A673 (cell line): ENCODE measurements at regions not wholly inside any gene's neighbourhood (a gene's known extent, or its start where the extent isn't known, plus 50 kb on each side); places are given as distances from the start of the nearest gene placed in this dataset.
"Not testable (repeated sequence)": the region's sequence is repeated elsewhere in the genome, so short reads cannot be mapped to it uniquely, and the experiment has no call there.

ENCODE experiments used
- BruUV-seq: library from RNA; stranded (reverse); fragments of 400-500 nt; replicated peaks from 2 replicates; lab custom pipeline; 2021; lab: Mats Ljungman, UMichigan
- CTCF ChIA-PET: fragments of 300-600 bp; sonication (Branson Sonifier 250); formaldehyde crosslinking; loops from one replicate; lab custom pipeline; 2022; ENCODE audit warnings: antibody characterized with exemption; lab: Charles Lee
- POLR2A ChIA-PET: fragments of 300-600 bp; sonication (Branson Sonifier 250); formaldehyde crosslinking; loops from one replicate; lab custom pipeline; 2022; ENCODE audit warnings: antibody characterized with exemption; ENCODE audit not compliant: low non-redundant PET; lab: Charles Lee
- DNase-seq: peaks from one replicate; pipeline ENCODE4 v3.0.0-alpha.2; 2015; ENCODE audit warnings: low spot score
- H3K27ac ChIP-seq: fragments of 200-600 bp; sonication (generic); 2 replicates; pipeline ENCODE4 v1.5.1; 2016; ENCODE audit warnings: mixed run types, low read depth, mild to moderate bottlenecking, mixed read lengths, antibody characterized with exemption, low read length; ENCODE audit not compliant: poor library complexity, severe bottlenecking
- H3K27me3 ChIP-seq: fragments of 200-600 bp; sonication (generic); replicated peaks from 2 replicates; pipeline ENCODE4 v1.6.1; 2017; ENCODE audit warnings: mixed run types, low read depth, mild to moderate bottlenecking, mixed read lengths, antibody characterized with exemption, low read length; ENCODE audit not compliant: insufficient read depth, poor library complexity
- H3K36me3 ChIP-seq: fragments of 200-600 bp; sonication (generic); 2 replicates; pipeline ENCODE4 v1.6.1; 2016; ENCODE audit warnings: mixed run types, mild to moderate bottlenecking, mixed read lengths, antibody characterized with exemption, low read length; ENCODE audit not compliant: insufficient read depth, poor library complexity, severe bottlenecking
- H3K4me1 ChIP-seq: fragments of 200-600 bp; sonication (generic); 2 replicates; pipeline ENCODE4 v1.6.1; 2017; ENCODE audit warnings: mixed run types, mild to moderate bottlenecking, mixed read lengths, antibody characterized with exemption, low read length; ENCODE audit not compliant: insufficient read depth, poor library complexity, severe bottlenecking
- H3K4me3 ChIP-seq: fragments of 200-600 bp; sonication (generic); 2 replicates; pipeline ENCODE4 v1.5.1; 2016; ENCODE audit warnings: low read depth, mixed run types, mild to moderate bottlenecking, mixed read lengths, low read length; ENCODE audit not compliant: poor library complexity, severe bottlenecking
- H3K9me3 ChIP-seq: fragments of 200-600 bp; sonication (generic); 2 replicates; pipeline ENCODE4 v1.6.1; 2016; ENCODE audit warnings: mixed run types, low read depth, mild to moderate bottlenecking, mixed read lengths, antibody characterized with exemption, low read length; ENCODE audit not compliant: poor library complexity, severe bottlenecking
- EZH2 ChIP-seq: fragments of 200-600 bp; sonication (generic); IDR thresholded peaks from 2 replicates; pipeline ENCODE4 v1.6.1; 2017; ENCODE audit warnings: borderline replicate concordance, low read depth, mild to moderate bottlenecking, mixed read lengths, antibody characterized with exemption, low read length; ENCODE audit not compliant: poor library complexity, severe bottlenecking
- intact Hi-C: fragments of 100-400 bp; cut with micrococcal nuclease; formaldehyde crosslinking; loops from one replicate; pipeline ENCODE4 v1.10.0; 2022; ENCODE audit not compliant: unreplicated experiment
- TF ChIP-seq, protein P1 (sequence below): fragments of 300-800, 200-600 bp; sonication (generic); conservative IDR thresholded peaks from 2 replicates; pipeline ENCODE4 v1.5.1; 2017; ENCODE audit warnings: low read depth, mild to moderate bottlenecking, antibody characterized with exemption, low read length, moderate library complexity, mixed read lengths

DNA sequence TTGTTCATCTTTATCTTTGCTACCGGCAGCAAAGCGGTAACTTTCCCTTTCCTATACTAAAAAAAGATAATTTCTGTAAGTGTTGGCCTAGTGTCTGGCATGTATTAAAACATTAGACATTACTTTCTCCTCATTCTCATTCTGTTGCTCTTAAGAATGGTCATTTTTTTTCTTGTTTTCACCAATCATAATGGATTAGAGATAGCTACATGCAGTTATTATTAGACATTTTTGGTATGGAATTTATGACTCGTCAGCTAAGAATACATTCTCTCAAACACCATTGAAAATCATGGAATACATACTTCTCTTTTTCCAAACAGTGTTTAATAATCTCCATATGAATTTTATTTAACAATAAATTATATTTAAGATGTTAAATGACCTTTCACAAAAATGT, 1154.6 kb downstream of the BRINP3 start:
- H3K36me3 ChIP-seq, result no peaks in the 10 kb centered on the region
- ChIA-PET POLR2A (no interaction called here), CTCF (no interaction called here)
- no peak for DNase-seq
- BruUV-seq, result no TSS peak
- no peaks in the 10 kb centered on the region for H3K9me3 ChIP-seq
- no peak overlapping the region for H3K4me3 ChIP-seq
- no peaks in the 10 kb centered on the region for H3K27me3 ChIP-seq
- H3K4me1 ChIP-seq, result no peaks in the 10 kb centered on the region
- no peak overlapping the region for H3K27ac ChIP-seq
- TF ChIP-seq, protein P1, sequence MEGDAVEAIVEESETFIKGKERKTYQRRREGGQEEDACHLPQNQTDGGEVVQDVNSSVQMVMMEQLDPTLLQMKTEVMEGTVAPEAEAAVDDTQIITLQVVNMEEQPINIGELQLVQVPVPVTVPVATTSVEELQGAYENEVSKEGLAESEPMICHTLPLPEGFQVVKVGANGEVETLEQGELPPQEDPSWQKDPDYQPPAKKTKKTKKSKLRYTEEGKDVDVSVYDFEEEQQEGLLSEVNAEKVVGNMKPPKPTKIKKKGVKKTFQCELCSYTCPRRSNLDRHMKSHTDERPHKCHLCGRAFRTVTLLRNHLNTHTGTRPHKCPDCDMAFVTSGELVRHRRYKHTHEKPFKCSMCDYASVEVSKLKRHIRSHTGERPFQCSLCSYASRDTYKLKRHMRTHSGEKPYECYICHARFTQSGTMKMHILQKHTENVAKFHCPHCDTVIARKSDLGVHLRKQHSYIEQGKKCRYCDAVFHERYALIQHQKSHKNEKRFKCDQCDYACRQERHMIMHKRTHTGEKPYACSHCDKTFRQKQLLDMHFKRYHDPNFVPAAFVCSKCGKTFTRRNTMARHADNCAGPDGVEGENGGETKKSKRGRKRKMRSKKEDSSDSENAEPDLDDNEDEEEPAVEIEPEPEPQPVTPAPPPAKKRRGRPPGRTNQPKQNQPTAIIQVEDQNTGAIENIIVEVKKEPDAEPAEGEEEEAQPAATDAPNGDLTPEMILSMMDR, result no peak
- no peak for TF ChIP-seq EZH2
- intact Hi-C loops, result no loop called here

DNA sequence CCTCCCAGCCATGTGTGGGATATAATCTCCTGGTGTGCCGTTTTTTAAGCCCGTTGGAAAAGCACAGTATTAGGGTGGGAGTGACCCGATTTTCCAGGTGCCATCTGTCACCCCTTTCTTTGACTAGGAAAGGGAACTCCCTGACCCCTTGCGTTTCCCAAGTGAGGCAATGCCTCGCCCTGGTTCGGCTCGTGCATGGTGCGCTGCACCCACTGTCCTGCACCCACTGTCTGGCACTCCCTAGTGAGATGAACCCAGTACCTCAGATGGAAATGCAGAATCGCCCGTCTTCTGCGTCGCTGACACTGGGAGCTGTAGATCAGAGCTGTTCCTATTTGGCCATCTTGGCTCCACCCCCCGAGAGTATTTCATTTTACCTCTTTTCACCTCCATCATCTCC, 1146.6 kb downstream of the BRINP3 start:
- DNase-seq, H3K36me3 ChIP-seq, CTCF ChIA-PET, H3K27me3 ChIP-seq, BruUV-seq, H3K4me1 ChIP-seq, H3K9me3 ChIP-seq, POLR2A ChIA-PET, H3K27ac ChIP-seq, H3K4me3 ChIP-seq, intact Hi-C loops: not testable (repeated sequence)

DNA sequence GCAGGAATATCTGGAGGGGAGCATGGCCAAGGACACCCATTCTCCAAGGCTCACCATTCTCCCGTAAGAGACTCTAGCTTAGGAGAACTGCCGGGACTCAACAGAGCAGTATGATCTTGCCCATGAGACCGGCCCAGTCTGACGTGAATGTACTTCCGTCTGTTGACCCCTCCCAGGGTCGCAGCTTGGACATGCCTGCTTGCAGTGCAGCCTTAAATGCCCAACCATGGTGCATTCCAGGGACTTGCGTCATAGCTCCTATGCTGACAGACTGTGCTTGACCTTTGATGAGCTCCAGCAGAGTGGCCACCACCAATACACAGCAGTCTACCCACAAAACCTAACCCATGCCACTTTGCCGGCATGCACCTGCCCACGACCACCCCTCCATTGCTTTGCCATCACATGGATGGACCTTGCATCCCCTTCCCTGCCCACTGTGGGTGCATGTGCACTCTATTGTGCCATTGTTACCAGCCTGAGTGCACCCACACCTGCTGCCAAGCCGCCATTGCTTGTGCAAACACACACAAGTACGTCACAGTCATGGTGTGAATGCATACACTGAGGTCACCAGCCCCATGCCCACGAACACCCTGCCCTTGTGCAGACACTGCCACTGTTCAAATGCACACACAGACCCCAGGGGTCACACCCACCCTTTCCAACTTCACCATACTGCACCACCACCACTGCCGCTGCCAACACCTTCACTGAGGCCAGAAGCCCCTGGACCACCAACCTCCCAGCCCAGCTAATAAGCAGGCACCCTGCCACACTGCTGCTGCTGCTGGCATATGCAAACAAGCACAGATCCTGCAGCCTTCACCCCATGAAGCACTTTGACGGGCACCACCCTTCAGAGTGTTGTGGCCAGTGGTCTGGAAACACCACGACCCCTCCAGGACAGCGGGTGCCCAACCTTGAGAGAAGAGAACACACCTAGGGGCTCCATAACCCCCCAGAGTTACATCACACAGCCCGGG, 1141.3 kb downstream of the BRINP3 start:
- no peaks in the 10 kb centered on the region for H3K36me3 ChIP-seq
- ChIA-PET CTCF (no interaction called here), POLR2A (no interaction called here)
- TF ChIP-seq, protein P1, result no peak
- no peak for TF ChIP-seq EZH2
- no peak overlapping the region for H3K4me3 ChIP-seq
- intact Hi-C loops, result no loop called here
- BruUV-seq, result no TSS peak
- no peaks in the 10 kb centered on the region for H3K9me3 ChIP-seq
- no peaks in the 10 kb centered on the region for H3K27me3 ChIP-seq
- H3K4me1 ChIP-seq, result no peaks in the 10 kb centered on the region
- H3K27ac ChIP-seq, result no peak overlapping the region
- no peak for DNase-seq

DNA sequence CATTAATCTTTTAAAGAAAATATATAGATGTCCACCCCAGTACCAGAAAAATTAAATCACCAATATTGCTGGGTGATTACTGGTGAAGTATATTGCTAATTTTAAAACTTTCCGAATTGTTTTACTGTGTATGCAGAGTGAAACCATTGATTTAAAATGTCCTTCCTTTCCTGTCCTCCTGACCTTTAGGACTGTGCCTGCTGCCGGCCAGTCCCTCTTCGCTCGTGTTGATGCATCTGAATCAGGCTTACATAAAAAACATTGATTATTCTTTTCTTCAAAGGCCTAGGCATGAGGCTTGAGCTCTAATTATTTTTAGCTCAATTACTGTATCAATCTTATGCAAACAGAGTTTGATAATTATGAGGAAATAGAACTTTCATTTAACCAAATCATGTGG, 1128.1 kb downstream of the BRINP3 start:
- H3K4me3 ChIP-seq, result no peak overlapping the region
- intact Hi-C loops, result no loop called here
- no peaks in the 10 kb centered on the region for H3K36me3 ChIP-seq
- no peak for DNase-seq
- no peaks in the 10 kb centered on the region for H3K9me3 ChIP-seq
- H3K4me1 ChIP-seq, result no peaks in the 10 kb centered on the region
- POLR2A ChIA-PET, result no interaction called here
- no peak overlapping the region for H3K27ac ChIP-seq
- CTCF ChIA-PET, result no interaction called here
- H3K27me3 ChIP-seq, result no peaks in the 10 kb centered on the region
- BruUV-seq, result no TSS peak
- TF ChIP-seq, protein P1, result no peak
- TF ChIP-seq EZH2, result no peak
